Gastroesophageal sphincter (tissue), 4 donors: ENCODE measurements at regions not wholly inside any gene's neighbourhood (a gene's known extent, or its start where the extent isn't known, plus 50 kb on each side); places are given as distances from the start of the nearest gene placed in this dataset.

Experiments used
- ATAC-seq: fragments of 150-250 bp; one replicate; pipeline ENCODE4 v1.9.1; 2016; ENCODE audit warnings: mild to moderate bottlenecking, moderate library complexity
- H3K27ac ChIP-seq, 4 donors: fragments of 200-600 bp; sonication (generic) in 3 of 4; 1 replicate in 3 of 4; 2 replicates in 1 of 4; pipeline ENCODE4 v1.5.1; 2016 to 2019
- H3K27me3 ChIP-seq: fragments of 200-600 bp; sonication (generic); one replicate; pipeline ENCODE4 v1.5.1; 2019
- H3K36me3 ChIP-seq, 2 donors: fragments of 200-600 bp; sonication (generic); one replicate each; pipeline ENCODE4 v1.5.1; 2019; ENCODE audit warnings: control low read depth in 1 of 2
- H3K4me1 ChIP-seq, 3 donors: fragments of 200-600 bp; sonication (generic); 1 replicate in 2 of 3; 2 replicates in 1 of 3; pipeline ENCODE4 v1.5.1; 2016 to 2019; ENCODE audit warnings: control low read depth in 2 of 3
- H3K4me3 ChIP-seq, 2 donors: fragments of 200-600 bp; sonication (generic); one replicate each; pipeline ENCODE4 v1.5.1; 2019; ENCODE audit warnings: mild to moderate bottlenecking in 1 of 2, moderate library complexity in 1 of 2
- H3K9me3 ChIP-seq, 3 donors: fragments of 200-600 bp; sonication (generic); one replicate each; pipeline ENCODE4 v1.5.1; 2017 to 2019; ENCODE audit warnings: control low read depth in 2 of 3
- CTCF ChIP-seq, 4 experiments: fragments of 200-600 bp in 2 of 4; fragments of 450-650 bp in 2 of 4; sonication (generic) in 1 of 4; IDR thresholded peaks; one replicate each; pipeline ENCODE4 v1.5.1; 2017 to 2019; ENCODE audit warnings: antibody characterized with exemption in 4 of 4, mild to moderate bottlenecking in 2 of 4, moderate library complexity in 2 of 4
- EP300 ChIP-seq: sonication (generic); formaldehyde crosslinking; IDR thresholded peaks from one replicate; pipeline ENCODE4 v1.6.1; 2017; ENCODE audit warnings: antibody characterized with exemption, mild to moderate bottlenecking
- POLR2A ChIP-seq, 2 donors: fragments of 450-650 bp; IDR thresholded peaks; one replicate each; pipeline ENCODE4 v1.6.1; 2017; ENCODE audit warnings: antibody characterized with exemption in 2 of 2, mild to moderate bottlenecking in 2 of 2, moderate library complexity in 1 of 2
- POLR2AphosphoS5 ChIP-seq: sonication (generic); formaldehyde crosslinking; IDR thresholded peaks from one replicate; pipeline ENCODE4 v1.6.1; 2017; ENCODE audit warnings: antibody characterized with exemption
- WGBS, 2 donors: methylation state at CpG; one replicate each; pipeline ENCODE4 v1.1.5; 2018; ENCODE audit warnings: low coverage in 1 of 2; 5-methylcytosine and 5-hydroxymethylcytosine counted together

- H3K9me3 ChIP-seq = peaks cover 0 to 8% (median 0%) of the 10 kb centered on the region in 3 donors
- TF ChIP-seq EP300 = no peak
- no peak for TF ChIP-seq CTCF (IDR thresholded peaks at IDR 0.05)
- TF ChIP-seq POLR2AphosphoS5 = no peak
- TF ChIP-seq POLR2A (IDR thresholded peaks at IDR 0.05) = no peak
- no peaks in the 10 kb centered on the region for H3K4me1 ChIP-seq
- WGBS, 2 donors = 46 to 75% methylated on average over 4 of the region's 4 CpGs
- no peak overlapping the region for H3K4me3 ChIP-seq
- H3K27ac ChIP-seq = no peak overlapping the region
- no peaks in the 10 kb centered on the region for H3K27me3 ChIP-seq
- no peaks in the 10 kb centered on the region for H3K36me3 ChIP-seq
- no peak for ATAC-seq
Measured at GRCh38 chr6:147752689-147753403, 244.4 kb downstream of the SAMD5 start.

GRCh38 chr6:147755999-147756398 lies 247.5 kb downstream of the SAMD5 start:
- no peak for ATAC-seq
- no peaks in the 10 kb centered on the region for H3K27me3 ChIP-seq
- WGBS, 2 donors = 74 to 75% methylated on average over 3 of the region's 3 CpGs
- no peak overlapping the region for H3K4me3 ChIP-seq
- peaks cover 0 to 8% (median 0%) of the 10 kb centered on the region in 3 donors for H3K9me3 ChIP-seq
- no peaks in the 10 kb centered on the region for H3K36me3 ChIP-seq
- no peak overlapping the region for H3K27ac ChIP-seq
- H3K4me1 ChIP-seq = no peaks in the 10 kb centered on the region
- TF ChIP-seq POLR2AphosphoS5 (no peak), EP300 (no peak), POLR2A (IDR thresholded peaks at IDR 0.05) (no peak), CTCF (IDR thresholded peaks at IDR 0.05) (no peak)

- H3K9me3 ChIP-seq = peaks cover 0 to 8% (median 0%) of the 10 kb centered on the region in 3 donors
- WGBS, 2 donors = 32 to 48% methylated on average over 3 of the region's 3 CpGs
- H3K4me1 ChIP-seq = no peaks in the 10 kb centered on the region
- no peaks in the 10 kb centered on the region for H3K36me3 ChIP-seq
- TF ChIP-seq POLR2AphosphoS5 = no peak
- no peak for TF ChIP-seq POLR2A (IDR thresholded peaks at IDR 0.05)
- TF ChIP-seq EP300 = no peak
- no peak for TF ChIP-seq CTCF (IDR thresholded peaks at IDR 0.05)
- H3K4me3 ChIP-seq = no peak overlapping the region
- no peak overlapping the region for H3K27ac ChIP-seq
- no peak for ATAC-seq
- no peaks in the 10 kb centered on the region for H3K27me3 ChIP-seq
Measured at GRCh38 chr6:147756891-147757290, 248.4 kb downstream of the SAMD5 start.

GRCh38 chr6:147757291-147757690 lies 248.8 kb downstream of the SAMD5 start:
- Histone ChIP-seq H3K9me3 (peaks cover 0 to 8% (median 0%) of the 10 kb centered on the region in 3 donors), H3K36me3 (no peaks in the 10 kb centered on the region), H3K27ac (no peak overlapping the region), H3K4me1 (no peaks in the 10 kb centered on the region), H3K4me3 (no peak overlapping the region), H3K27me3 (no peaks in the 10 kb centered on the region)
- TF ChIP-seq POLR2AphosphoS5 (no peak), CTCF (IDR thresholded peaks at IDR 0.05) (no peak), POLR2A (IDR thresholded peaks at IDR 0.05) (no peak), EP300 (no peak)
- no peak for ATAC-seq

- no peaks in the 10 kb centered on the region for H3K27me3 ChIP-seq
- H3K4me1 ChIP-seq = no peaks in the 10 kb centered on the region
- 52 to 74% methylated on average over 2 of the region's 2 CpGs for WGBS, 2 donors
- peaks cover 0 to 8% (median 0%) of the 10 kb centered on the region in 3 donors for H3K9me3 ChIP-seq
- ATAC-seq = no peak
- no peak overlapping the region for H3K27ac ChIP-seq
- TF ChIP-seq EP300 (no peak), CTCF (IDR thresholded peaks at IDR 0.05) (no peak), POLR2A (IDR thresholded peaks at IDR 0.05) (no peak), POLR2AphosphoS5 (no peak)
- no peaks in the 10 kb centered on the region for H3K36me3 ChIP-seq
- H3K4me3 ChIP-seq = no peak overlapping the region
Measured at GRCh38 chr6:147758303-147758702, 249.8 kb downstream of the SAMD5 start.
